ENCODE measurements at regions not wholly inside any gene's neighbourhood (a gene's known extent, or its start where the extent isn't known, plus 50 kb on each side); places are given as distances from the start of the nearest gene placed in this dataset.

- TF ChIP-seq CTCF (IDR thresholded peaks at IDR 0.05; ENCODE audit: extremely low read depth, insufficient read depth, missing control alignments) = no peak
- no peak for DNase-seq (ENCODE audit: low spot score)
- in situ Hi-C loops (cut with MboI; ENCODE audit: low pct_unique_long_range_greater_than_20kb, low sequenced_read_pairs, unreplicated experiment) = no loop called here
Observed at GRCh38 chr20:54710341-54710740, 234.9 kb downstream of the DOK5 start.

GRCh38 chr20:54708229-54708628 is 232.8 kb downstream of the DOK5 start:
- DNase-seq (ENCODE audit: low spot score) = no peak
- in situ Hi-C loops (cut with MboI; ENCODE audit: low pct_unique_long_range_greater_than_20kb, low sequenced_read_pairs, unreplicated experiment) = no loop called here
- TF ChIP-seq CTCF (IDR thresholded peaks at IDR 0.05; ENCODE audit: extremely low read depth, insufficient read depth, missing control alignments) = no peak

- no peak for TF ChIP-seq CTCF (IDR thresholded peaks at IDR 0.05; ENCODE audit: extremely low read depth, insufficient read depth, missing control alignments)
- no peak for DNase-seq (ENCODE audit: low spot score)
- in situ Hi-C loops (cut with MboI; ENCODE audit: low pct_unique_long_range_greater_than_20kb, low sequenced_read_pairs, unreplicated experiment) = no loop called here
Observed at GRCh38 chr20:54707801-54708200, 232.4 kb downstream of the DOK5 start.

- in situ Hi-C loops (cut with MboI; ENCODE audit: low pct_unique_long_range_greater_than_20kb, low sequenced_read_pairs, unreplicated experiment) = no loop called here
- no peak for DNase-seq (ENCODE audit: low spot score)
- no peak for TF ChIP-seq CTCF (IDR thresholded peaks at IDR 0.05; ENCODE audit: extremely low read depth, insufficient read depth, missing control alignments)
Observed at GRCh38 chr20:54706581-54706980, 231.2 kb downstream of the DOK5 start.

- no peak for TF ChIP-seq CTCF (IDR thresholded peaks at IDR 0.05; ENCODE audit: extremely low read depth, insufficient read depth, missing control alignments)
- no peak for DNase-seq (ENCODE audit: low spot score)
- in situ Hi-C loops (cut with MboI; ENCODE audit: low pct_unique_long_range_greater_than_20kb, low sequenced_read_pairs, unreplicated experiment) = no loop called here
Observed at GRCh38 chr20:54704032-54704635, 228.7 kb downstream of the DOK5 start.

All from GM13977 (cell line).